ENCODE measurements at regions not wholly inside any gene's neighbourhood (a gene's known extent, or its start where the extent isn't known, plus 50 kb on each side); places are given as distances from the start of the nearest gene placed in this dataset.
"Not testable (repeated sequence)": the region's sequence is repeated elsewhere in the genome, so short reads cannot be mapped to it uniquely, and the experiment has no call there.

DNA sequence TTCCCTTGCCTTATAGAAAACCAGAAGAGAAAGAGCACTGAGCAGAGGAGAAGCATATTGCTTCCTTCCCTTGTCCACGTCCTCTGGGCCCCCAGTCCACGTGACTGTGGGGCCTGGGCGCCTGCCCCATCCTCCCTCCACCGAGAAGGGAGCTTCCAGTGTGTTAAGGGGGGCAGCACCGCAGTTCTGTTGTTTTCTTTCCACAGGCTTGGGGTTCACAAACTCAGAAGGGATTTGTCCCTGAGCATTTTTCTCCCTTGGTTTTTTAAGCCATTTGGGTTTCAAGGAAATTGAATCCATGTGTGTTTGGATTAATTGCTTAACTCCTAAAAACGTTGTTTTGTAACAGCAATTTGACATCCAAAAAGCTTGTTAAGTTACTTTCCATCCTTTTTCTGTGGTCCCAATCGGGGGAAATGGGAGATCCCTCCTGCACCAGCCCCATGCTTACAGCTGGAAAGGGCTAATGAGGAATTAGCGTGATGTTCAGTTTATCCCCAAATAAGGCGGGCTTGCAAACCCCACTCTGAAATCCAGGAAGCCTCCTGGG, 347.5 kb upstream of the TNRC6C start:
- DNase-seq, result peak; percentile 57

DNA sequence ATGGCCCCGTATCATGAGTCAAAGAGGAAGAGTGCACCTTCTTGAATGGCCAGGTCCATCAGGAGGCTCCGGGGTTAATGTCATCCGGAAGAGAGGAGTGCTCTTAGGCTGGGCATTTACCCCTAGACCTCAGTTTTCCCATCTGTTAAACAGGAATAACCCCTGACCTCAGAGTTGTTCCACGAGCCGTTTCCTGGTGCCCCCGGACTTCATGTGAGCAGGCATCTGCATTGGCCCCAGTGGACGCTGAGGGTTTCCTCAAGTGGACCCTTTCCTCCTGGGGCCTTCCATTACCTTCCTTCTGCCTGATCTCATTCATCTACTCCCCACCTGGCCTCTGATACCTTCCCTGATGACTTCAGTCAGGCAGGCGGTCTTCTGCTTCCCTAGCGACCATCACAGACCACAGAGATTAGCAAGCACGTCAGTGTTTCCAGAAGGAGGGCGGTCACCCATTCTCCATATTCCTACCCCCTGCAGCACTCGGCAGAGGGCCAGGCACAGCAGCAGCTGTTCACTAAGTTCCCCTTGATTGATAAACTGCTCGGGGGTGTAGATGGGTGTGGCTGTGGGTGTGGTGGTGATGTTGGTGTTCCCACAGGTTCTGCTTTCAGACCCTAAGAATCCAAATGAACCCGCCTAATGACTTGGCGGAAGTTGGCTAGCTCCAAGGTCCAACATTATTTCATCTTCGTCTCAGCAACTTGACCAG, 346.6 kb upstream of the TNRC6C start:
- no peak for DNase-seq

DNA sequence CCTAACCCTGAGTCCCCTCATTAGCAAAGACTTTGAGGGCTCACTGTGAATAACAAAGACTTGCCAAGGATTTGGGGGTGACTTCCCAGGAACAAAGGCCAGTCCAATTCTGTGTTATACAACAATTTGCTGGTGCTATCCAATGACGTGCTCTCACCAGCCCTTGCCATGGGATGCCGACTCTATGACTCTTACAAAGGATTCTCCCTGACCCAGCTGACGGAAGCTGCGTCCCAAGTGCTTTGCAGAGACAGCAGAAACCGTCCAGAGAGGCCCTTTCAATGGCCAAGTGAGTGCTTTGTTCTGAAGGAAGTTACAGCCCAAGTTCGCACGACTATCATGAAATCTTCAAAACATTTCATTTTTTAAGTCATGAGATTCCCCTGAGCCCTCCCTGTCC, 345.3 kb upstream of the TNRC6C start:
- DNase-seq, result no peak

DNA sequence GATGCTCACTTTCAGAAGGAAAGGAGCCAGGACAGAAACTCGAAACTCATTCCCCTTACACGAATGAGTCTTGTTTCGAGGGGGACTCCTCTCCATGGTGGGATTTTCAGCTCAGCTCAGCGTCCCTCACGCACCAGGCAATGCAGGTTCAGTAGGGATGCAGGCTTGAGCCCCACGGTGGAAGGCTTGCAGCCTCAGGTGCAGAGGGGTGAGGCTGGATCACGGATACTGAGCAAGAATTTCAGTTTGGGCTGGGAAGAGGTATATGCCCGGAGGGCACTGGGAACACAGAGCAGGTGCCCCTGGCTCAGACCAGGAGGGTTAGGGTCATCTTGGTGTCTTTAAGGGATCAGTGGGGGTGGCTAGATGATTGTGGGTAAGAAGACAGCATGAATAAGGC, 344.9 kb upstream of the TNRC6C start:
- no peak for DNase-seq

DNA sequence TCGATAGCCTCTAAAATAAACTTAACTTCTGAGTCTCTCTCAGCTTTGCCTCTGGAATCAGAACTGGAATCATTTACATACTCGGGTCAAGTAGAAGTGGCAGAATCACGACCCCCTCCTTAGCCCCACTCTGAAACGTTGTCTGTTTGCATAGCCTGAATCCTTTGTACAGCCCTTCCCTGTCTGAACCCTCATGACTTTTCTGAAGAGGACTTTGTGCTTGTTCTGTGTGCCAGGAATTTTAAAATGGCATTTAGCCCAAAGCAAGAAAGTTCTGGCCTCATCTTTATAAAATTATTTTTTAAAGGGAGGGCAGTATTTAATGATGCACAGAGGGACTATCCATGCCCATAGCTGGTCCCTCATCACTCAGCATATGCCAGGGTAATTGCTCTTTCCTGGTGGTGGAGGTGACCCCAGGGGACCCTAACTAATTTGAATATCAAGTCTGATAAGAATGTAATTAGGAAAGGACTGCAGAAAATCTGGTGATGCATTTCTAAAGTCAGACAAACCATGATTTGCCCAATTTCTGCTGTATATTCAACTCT, 342.7 kb upstream of the TNRC6C start:
- DNase-seq, result no peak

DNA sequence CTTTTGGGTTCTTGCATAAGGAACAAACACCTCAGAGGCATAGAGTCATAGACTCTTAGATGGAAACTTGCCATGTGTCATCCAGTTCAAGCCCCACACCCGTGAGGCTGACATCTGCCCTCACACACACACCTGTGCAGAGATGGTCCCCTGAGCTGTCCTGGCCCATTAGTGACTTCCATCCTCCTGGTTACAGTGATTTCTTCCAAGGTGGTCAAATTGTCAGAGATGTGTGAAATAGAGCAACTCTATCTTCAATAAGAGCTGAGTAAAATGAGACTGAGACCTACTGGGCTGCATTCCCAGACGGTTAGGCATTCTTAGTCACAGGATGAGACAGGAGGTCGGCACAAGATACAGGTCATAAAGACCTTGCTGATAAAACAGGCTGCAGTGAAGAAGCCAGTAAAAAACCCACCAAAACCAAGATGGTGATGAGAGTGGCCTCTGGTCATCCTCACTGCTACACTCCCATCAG, 342.2 kb upstream of the TNRC6C start:
- DNase-seq, result no peak

DNA sequence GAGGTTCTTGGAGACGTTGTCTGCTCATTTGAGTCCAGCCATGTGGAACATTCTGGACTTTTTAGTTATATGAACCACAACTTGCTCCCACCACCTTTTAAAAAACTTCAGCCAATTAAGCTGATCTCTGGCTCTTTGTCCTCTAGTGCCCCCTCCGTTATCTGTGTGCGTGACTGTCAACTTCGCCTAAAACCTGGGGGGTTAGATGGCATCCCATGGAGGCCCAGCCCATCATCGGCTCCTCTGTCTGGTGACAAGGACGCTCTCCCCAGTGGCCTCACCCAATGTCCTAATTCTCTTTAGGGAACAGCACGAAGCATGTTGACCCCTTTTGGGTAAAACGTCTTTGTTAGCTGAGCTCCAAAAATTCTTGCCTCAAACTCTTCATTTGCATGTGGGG, 341.0 kb upstream of the TNRC6C start:
- no peak for DNase-seq

DNA sequence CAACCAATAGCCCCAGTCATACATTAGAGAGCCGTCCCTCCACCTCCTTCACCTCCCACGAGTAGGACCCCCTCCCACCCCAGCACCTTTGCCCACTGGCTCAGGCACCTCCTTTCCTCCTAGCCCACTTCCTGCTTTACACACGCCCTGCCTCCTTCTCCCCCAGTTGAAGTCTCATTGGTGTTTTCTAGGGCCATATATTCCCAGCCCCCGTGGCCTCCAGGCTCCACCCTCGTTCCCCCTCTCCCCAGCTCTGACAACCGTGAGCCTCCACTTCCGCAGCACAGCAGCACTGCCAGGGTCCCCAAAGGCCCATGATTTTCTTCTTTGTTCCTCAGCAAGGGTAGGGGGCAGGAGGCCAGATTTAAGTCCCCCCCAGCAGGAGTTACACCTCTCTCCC, 340.3 kb upstream of the TNRC6C start:
- DNase-seq, result no peak

DNA sequence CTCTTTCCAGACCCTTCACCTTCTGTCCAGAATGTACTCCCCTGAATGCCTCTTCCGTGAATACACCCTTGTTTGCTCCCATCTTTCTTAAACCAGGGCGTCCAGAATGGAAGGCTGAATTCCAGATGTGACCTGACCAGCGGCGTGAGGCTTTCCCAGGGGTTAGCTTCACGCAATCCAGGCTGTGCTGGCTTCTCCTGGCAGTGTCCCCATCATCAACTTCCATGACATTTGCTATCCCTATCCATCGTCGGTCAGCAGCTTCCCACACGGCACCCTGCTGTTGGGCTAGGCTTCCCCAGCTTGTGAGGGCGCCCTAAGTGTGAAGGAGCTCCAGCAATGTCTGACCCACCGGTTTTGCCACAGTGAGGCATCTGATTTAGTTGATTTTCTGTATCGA, 339.8 kb upstream of the TNRC6C start:
- no peak for DNase-seq

DNA sequence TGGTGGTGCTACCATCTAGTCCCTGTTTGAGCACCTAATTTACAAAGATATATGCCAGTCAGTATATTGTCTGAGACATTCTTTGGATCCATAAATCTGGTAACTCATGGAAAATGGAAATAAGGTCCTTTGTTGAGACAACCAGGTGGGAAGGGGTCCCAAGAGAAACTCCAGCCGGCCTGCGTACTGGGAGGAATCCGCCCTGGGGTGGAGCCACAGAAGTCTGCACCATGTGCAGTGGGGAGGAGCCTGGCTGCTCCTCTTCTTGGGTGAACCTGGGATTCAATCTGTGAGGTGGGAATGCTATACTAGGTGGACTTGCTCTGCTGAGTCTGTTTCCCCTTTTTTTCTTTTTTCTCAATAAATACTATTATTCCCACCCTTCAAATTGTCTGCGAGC, 339.2 kb upstream of the TNRC6C start:
- DNase-seq, result no peak

DNA sequence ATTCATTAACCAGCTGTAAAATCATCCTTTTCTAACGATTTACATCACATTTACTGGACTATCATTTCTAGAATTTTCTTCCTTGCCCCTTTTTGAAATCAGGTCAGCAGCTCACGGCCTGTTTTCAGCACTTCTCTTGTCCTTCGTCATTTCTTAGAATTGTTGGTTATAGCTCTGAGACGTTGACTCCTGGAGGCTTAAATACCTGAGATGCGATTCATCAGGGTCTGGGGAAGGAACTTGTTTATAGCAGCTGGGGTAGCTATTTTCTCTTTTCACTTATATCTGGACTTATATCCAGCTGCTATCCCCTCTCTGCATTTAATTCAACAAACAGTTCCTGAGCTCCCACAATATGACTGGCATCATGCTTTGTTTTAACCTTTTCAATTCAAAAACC, 338.7 kb upstream of the TNRC6C start:
- DNase-seq, result no peak

DNA sequence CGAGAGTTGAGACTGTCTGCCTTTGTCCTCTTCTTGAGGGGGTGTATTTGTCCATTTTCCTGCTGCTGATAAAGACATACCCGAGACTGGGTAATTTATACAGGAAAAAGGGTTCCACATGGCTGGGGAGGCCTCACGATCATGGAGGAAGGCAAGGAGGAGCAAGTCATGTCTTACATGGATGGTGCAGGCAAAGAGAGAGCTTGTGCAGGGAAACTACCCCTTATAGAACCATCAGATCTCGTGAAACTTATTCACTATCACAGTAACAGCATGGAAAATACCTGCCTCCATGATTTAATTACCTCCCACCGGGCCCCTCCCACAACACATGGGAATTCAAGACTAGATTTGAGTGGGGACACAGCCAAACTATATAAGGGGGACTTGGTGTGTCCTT, 338.2 kb upstream of the TNRC6C start:
- DNase-seq, result no peak

DNA sequence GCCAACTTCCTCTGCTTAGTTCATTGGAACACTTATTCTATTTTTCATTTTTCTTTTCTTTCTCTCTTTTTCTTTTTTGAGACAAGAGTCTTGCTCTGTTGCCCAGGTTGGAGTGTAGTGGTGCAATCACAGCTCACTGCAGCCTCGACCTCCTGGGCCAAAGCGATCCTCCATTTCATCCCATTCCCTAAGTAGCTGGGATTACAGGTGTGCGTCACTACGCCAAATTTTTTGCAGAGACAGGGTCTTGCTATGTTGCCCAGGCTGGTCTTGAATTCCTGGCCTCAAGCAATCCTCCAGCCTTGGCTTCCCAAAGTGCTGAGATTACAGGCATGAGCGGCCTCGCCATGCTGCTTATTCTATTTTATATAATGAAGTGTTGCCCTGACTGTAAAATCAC, 336.4 kb upstream of the TNRC6C start:
- not testable (repeated sequence) for DNase-seq

DNA sequence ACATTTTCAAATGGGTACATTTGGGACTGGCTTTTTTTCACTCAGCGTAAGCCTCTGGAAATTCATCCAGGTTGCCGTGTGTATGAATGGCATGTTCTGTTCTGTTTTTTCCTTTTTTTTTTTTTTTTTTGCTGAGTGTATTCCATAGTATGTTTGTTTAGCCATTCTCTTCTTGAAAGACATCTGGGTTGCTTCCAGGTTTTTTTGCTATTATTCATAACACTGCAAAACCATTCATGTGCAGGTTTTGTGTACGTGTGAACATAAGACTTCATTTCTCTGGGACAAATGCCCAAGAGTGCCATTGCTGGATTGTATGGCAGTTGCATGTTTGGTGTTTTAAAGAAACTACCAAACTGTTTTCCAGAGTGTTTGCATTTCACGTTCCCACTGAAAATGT, 335.9 kb upstream of the TNRC6C start:
- DNase-seq, result no peak

DNA sequence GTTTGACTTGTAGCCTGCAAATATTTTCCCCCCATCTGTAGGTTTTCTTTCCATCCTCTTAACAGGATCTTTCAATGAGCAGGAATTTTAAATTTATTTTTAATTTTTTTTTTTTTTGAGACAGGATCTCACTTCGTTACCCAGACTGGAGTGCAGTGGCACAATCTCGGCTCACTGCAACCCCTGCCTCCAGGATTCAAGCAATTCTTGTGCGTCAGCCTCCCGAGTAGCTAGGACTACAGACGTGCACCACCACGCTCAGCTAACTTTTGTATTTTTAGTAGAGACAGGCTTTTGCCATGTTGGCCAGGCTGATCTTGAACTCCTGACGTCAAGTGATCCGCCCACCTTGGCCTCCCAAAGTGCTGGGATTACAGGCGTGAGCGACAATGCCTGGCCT, 335.2 kb upstream of the TNRC6C start:
- not testable (repeated sequence) for DNase-seq

DNA sequence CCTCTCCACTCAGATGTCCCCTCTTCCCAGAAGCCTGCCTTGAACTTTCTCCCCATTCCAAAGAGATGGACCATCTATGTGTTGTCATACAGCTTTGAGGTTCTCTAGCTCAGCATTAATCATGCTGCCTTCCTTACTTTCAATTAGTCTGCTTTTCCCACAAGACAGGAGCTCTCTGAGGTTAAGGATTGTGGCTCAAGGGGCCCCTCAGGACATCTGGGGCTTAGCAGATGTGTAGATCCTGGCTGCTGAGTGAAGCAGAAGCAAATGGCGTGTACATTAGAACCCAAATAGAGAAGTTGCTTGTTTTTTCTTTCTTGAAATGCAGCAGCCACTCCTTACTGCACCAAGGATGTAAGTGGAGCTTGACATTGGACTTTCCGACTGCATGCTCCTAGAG, 330.5 kb upstream of the TNRC6C start:
- no peak for DNase-seq

DNA sequence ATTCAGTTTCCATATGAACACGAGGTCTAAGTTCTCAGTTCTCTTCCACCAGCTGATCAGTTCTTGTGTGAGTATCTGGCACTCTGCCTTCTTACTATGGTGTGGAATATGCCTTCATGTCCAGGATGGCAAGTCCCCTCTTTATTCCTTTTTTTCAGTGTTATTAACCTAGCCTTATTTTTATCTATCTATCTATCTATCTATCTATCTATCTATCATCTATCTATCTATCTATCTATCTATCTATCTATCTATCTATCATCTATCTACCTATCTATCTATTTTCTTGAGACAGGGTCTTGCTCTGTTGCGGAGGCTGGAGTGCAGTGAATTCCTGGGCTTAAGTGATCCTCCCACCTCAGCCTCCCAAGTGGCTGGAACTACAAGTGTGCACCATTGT, 329.2 kb upstream of the TNRC6C start:
- DNase-seq, result not testable (repeated sequence)

DNA sequence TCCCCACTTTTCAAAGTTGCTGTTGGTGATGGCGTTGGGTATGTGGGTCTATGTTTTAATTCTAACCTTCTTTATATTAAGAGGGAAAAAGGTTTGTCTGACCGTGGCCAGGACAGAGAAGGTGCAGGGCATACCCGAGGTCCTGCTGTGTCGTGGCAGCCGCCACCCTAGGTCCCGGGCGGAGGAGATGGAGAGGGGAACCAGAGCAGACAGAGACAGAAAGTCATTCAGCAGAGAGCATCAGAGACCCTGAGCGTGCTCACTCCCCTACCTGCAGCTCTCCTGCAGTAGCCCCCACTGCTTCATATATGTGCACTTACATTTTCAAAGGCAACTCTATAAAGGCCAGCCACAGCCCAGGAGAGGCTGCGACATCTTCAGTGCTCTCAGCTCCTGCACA, 327.2 kb upstream of the TNRC6C start:
- DNase-seq, result no peak

DNA sequence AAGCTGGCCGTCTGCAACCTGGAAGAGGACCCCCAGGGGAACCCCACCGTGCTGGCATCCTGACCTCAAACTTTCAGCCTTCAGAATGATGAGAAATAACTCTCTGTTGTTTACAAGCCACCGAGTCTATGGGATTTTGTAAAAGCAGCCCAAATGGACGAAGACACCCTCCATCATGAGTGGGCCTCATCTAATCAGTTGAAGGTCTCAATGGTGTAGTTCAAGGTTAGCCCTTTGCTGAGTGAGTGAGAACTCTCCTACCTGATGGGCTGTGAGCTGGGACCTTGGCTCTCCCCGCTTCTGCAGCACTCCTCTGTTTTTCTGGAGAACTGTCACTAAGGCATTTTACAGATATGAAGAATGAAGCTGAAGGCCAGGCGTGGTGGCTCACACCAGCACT, 325.9 kb upstream of the TNRC6C start:
- DNase-seq, result no peak

DNA sequence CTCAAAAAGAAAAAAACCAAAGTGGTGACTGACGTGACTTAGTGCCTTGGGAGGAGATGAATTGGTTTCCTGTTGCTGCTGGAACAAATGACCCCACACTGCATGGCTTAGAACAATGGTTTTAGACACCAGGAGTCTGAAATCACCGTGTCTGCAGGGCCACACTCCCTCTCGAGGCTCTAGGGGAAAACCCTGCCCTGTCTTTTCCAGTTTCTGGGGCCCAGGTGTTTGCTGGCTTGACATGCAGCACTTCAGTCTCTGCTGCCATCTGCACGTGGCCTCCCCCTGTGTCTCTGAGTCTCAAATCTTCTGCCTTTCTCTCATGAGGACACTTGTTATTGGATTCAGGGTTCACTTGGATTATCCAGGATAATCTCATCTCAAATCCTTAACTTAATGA, 323.8 kb upstream of the TNRC6C start:
- no peak for DNase-seq

DNA sequence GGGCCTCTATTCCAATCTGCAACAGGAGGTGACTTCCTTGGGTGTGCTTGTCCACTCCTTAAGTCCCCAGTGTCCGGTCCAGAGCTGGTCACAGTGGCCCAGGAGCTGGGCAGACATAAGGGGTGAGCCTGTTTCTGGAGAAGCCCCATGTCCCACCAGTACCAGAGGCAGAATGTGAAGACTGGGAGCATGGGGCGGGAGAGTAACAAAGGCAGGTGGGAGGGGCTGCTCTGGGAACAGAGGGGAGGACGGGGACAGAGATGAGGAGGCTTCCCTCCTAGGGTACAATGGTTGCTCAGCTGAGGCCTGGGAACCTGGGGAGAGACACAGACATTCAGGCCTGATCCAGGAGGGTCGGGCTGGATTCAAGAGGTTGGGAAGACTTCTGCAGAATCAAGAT, 323.3 kb upstream of the TNRC6C start:
- no peak for DNase-seq

DNA sequence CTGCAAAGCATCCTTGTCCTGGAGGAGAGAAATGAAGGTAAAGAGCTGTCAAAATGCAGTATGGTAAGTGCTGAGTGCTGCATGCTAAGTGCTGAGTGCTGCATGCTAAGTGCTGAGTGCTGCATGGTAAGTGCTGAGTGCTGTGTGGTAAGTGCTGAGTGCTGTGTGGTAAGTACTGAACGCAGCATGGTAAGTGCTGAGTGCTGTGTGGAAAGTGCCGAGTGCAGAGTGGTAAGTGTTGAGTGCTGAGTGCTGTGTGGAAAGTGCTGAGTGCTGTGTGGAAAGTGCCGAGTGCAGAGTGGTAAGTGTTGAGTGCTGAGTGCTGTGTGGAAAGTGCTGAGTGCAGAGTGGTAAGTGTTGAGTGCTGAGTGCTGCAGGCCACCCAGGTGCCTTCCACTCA, 322.7 kb upstream of the TNRC6C start:
- DNase-seq, result not testable (repeated sequence)

DNA sequence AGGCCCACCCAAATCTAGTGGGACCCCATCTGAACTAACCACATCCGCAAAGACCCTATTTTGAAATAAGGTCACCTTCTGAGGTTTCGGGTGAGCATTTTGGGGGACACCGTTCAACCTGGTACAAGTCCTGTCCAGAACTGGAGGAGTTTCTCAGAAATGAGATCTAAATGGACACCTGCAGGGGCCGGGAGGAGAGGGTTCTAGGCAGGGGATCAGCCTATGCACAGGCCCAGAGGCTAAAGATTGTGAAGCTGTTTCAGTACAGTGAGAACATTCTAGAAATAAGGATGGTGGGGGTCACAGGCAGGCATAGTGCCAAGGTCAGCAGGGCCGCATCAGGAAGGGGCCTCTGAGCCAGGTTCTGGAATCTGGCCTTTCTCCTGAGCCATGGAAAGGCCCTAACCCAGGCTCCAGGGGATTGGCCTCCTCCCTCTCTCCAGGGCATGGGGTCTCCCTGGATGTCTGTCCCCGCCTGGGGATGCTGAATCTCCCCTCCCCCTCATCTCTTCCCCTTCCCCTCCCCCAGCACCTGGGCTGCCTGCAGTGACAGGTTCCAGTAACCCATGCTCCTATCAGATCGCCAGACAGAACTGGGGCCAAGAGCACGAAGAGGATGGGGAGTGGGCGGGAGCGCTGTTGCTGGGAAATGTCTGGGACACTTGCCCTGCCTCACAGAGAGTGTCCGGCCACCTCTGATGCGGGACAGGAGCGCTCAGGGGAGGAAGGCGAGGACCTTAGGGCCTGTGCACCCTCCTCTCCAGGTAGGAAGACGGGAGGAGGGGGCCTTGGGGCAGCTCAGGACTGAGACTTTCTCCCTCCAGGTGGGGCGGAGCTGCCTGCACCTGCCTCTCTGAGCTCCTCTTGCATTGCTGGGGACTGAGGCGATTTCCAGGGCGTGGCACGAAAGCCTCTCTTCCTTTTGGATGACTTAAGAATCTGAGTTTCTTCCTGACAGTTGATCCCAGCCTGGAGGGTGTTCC, 321.4 kb upstream of the TNRC6C start:
- no peak for DNase-seq
